HepG2 (cell line): ENCODE measurements at regions not wholly inside any gene's neighbourhood (a gene's known extent, or its start where the extent isn't known, plus 50 kb on each side); places are given as distances from the start of the nearest gene placed in this dataset.

ENCODE experiments used
- ATAC-seq: fragments of 200-7000 bp; cut with Tn5 transposase; 3 replicates; pipeline ENCODE4 v1.9.1; 2020; ENCODE audit warnings: mild to moderate bottlenecking, moderate library complexity
- BruUV-seq: library from RNA; stranded (reverse); fragments of 400-500 nt; replicated peaks from 2 replicates; lab custom pipeline; 2021; lab: Mats Ljungman, UMichigan
- CTCF ChIA-PET: fragments of 300-600 bp; formaldehyde crosslinking; extraction: SDS; loops from one replicate; lab custom pipeline; 2021; ENCODE audit warnings: low total read pairs, inconsistent platforms, low intra/inter-chr PET ratio; lab: Yijun Ruan, JAX
- POLR2A ChIA-PET: fragments of 350-600 bp; sonication (Branson Sonifier 250); formaldehyde crosslinking; loops from one replicate; lab custom pipeline; 2020; ENCODE audit warnings: antibody characterized with exemption, inconsistent platforms; lab: Yijun Ruan, JAX
- DNase-seq: peaks from one replicate; pipeline ENCODE4 v3.0.0-alpha.2; 2015; ENCODE audit warnings: low spot score
- FAIRE-seq: peaks from 3 replicates; lab custom pipeline; 2011; peaks lifted over from hg19 to GRCh38; lab: Jason Lieb, UNC
- H2AFZ ChIP-seq: one replicate; pipeline ENCODE4 v1.6.1; 2011; ENCODE audit warnings: low read length, inconsistent platforms
- H3K27ac ChIP-seq: fragments of 300-600 bp; 3 replicates; pipeline ENCODE4 v1.8.0; 2011; ENCODE audit warnings: mixed run types, mild to moderate bottlenecking, mixed read lengths, low read length, inconsistent platforms; ENCODE audit not compliant: insufficient read depth; ENCODE audit errors: extremely low read length
- H3K27me3 ChIP-seq, 2 experiments: fragments of 200-600 bp in 1 of 2; 2 replicates in 1 of 2; 3 replicates in 1 of 2; pipeline versions ENCODE4 v1.6.0 to v1.8.0; 2011; ENCODE audit warnings: low read length in 2 of 2, mild to moderate bottlenecking in 2 of 2, moderate library complexity in 2 of 2, inconsistent platforms in 1 of 2; ENCODE audit not compliant: insufficient read depth in 2 of 2, control insufficient read depth in 1 of 2
- H3K36me3 ChIP-seq, 2 experiments: fragments of 200-600 bp in 1 of 2; replicated peaks in 1 of 2; 2 replicates in 1 of 2; 3 replicates in 1 of 2; pipeline versions ENCODE4 v1.5.1 to v1.8.0; 2011; ENCODE audit warnings: low read length in 2 of 2, inconsistent platforms in 1 of 2; ENCODE audit not compliant: insufficient read depth in 2 of 2, control insufficient read depth in 1 of 2
- H3K4me1 ChIP-seq: 2 replicates; pipeline ENCODE4 v1.5.1; 2012; ENCODE audit warnings: low read length, inconsistent platforms; ENCODE audit not compliant: insufficient read depth
- H3K4me2 ChIP-seq: 2 replicates; pipeline ENCODE4 v1.6.0; 2011; ENCODE audit warnings: low read depth, low read length, inconsistent platforms
- H3K4me3 ChIP-seq, 3 experiments: fragments of 200-600 bp in 1 of 3; sonication (generic), shearing (Covaris generic) in 1 of 3; replicated peaks in 1 of 3; 2 replicates each; pipeline ENCODE4 v1.5.1; 2011 to 2016; ENCODE audit warnings: low read length in 3 of 3, inconsistent platforms in 2 of 3, low read depth in 2 of 3, mild to moderate bottlenecking in 2 of 3, control low read depth in 1 of 3, mixed read lengths in 1 of 3; ENCODE audit not compliant: insufficient read depth in 1 of 3
- H3K79me2 ChIP-seq: one replicate; pipeline ENCODE4 v1.6.1; 2011; ENCODE audit warnings: low read length, inconsistent platforms; ENCODE audit not compliant: insufficient read depth
- H3K9ac ChIP-seq: 2 replicates; pipeline ENCODE4 v1.6.0; 2011; ENCODE audit warnings: mild to moderate bottlenecking, low read depth, low read length, inconsistent platforms; ENCODE audit not compliant: insufficient read depth
- H3K9me3 ChIP-seq: 2 replicates; pipeline ENCODE4 v1.5.1; 2012; ENCODE audit warnings: mild to moderate bottlenecking, low read length
- H4K20me1 ChIP-seq: 2 replicates; pipeline ENCODE4 v1.6.0; 2011; ENCODE audit warnings: inconsistent platforms, mild to moderate bottlenecking, low read length, moderate library complexity; ENCODE audit not compliant: insufficient read depth
- CBX2 ChIP-seq, 2 experiments: fragments of 200-600 bp in 1 of 2; sonication (generic); formaldehyde crosslinking in 1 of 2; IDR thresholded peaks; 2 replicates each; pipeline versions ENCODE4 v1.7.0 to v1.8.1; 2018 to 2022; ENCODE audit warnings: low read depth in 2 of 2, low read length in 1 of 2, mild to moderate bottlenecking in 1 of 2, missing genetic modification reagents in 1 of 2
- ETV5 ChIP-seq: IDR thresholded peaks from 2 replicates; pipeline ENCODE4 v1.6.1; 2018; ENCODE audit warnings: missing biosample characterization, missing genetic modification reagents, inconsistent platforms, borderline replicate concordance
- FOXC1 ChIP-seq: sonication (generic); formaldehyde crosslinking; IDR thresholded peaks from 2 replicates; pipeline ENCODE4 v1.8.0; 2022; ENCODE audit warnings: mild to moderate bottlenecking, missing genetic modification reagents, borderline replicate concordance
- IRF2 ChIP-seq: IDR thresholded peaks from 2 replicates; pipeline ENCODE4 v1.6.1; 2018; ENCODE audit warnings: missing genetic modification reagents, missing compliant biosample characterization
- KAT2B ChIP-seq: fragments of 150-350 bp; IDR thresholded peaks from 2 replicates; pipeline ENCODE4 v1.6.1; 2014; ENCODE audit warnings: low read depth, low read length, borderline replicate concordance
- TP53 ChIP-seq: sonication (generic); formaldehyde crosslinking; conservative IDR thresholded peaks from 2 replicates; pipeline ENCODE4 v1.4.0; 2020; ENCODE audit warnings: missing genetic modification reagents
- ZMYM2 ChIP-seq: sonication (generic); formaldehyde crosslinking; IDR thresholded peaks from 2 replicates; pipeline ENCODE4 v1.8.0; 2022; ENCODE audit warnings: mild to moderate bottlenecking, missing genetic modification reagents
- ZNF30 ChIP-seq: sonication (generic); formaldehyde crosslinking; IDR thresholded peaks from 2 replicates; pipeline ENCODE4 v1.5.0; 2020; ENCODE audit warnings: mild to moderate bottlenecking, missing genetic modification reagents
- ZNF333 ChIP-seq: sonication (generic); formaldehyde crosslinking; IDR thresholded peaks from 2 replicates; pipeline ENCODE4 v1.4.0; 2020; ENCODE audit warnings: mild to moderate bottlenecking, missing genetic modification reagents, borderline replicate concordance
- ZNF33A ChIP-seq: sonication (generic); formaldehyde crosslinking; IDR thresholded peaks from 2 replicates; pipeline ENCODE4 v1.5.1; 2020; ENCODE audit warnings: missing genetic modification reagents, mild to moderate bottlenecking, moderate library complexity, borderline replicate concordance
- ZNF484 ChIP-seq: sonication (generic); formaldehyde crosslinking; IDR thresholded peaks from 2 replicates; pipeline ENCODE4 v1.5.1; 2020; ENCODE audit warnings: mild to moderate bottlenecking, low read depth, missing genetic modification reagents, borderline replicate concordance
- ZNF550 ChIP-seq: sonication (generic); formaldehyde crosslinking; IDR thresholded peaks from 2 replicates; pipeline ENCODE4 v1.4.0; 2020; ENCODE audit warnings: mild to moderate bottlenecking, missing genetic modification reagents, borderline replicate concordance
- ZNF788 ChIP-seq: sonication (generic); formaldehyde crosslinking; IDR thresholded peaks from 2 replicates; pipeline ENCODE4 v1.5.0; 2020; ENCODE audit warnings: mild to moderate bottlenecking, missing genetic modification reagents, borderline replicate concordance
- ZNF790 ChIP-seq: sonication (generic); formaldehyde crosslinking; IDR thresholded peaks from 2 replicates; pipeline ENCODE4 v1.8.0; 2022; ENCODE audit warnings: missing genetic modification reagents, mild to moderate bottlenecking, borderline replicate concordance
- ZNF792 ChIP-seq: IDR thresholded peaks from 2 replicates; pipeline ENCODE4 v1.6.1; 2016
- WGBS: methylation state at CpG from one replicate; pipeline ENCODE4 v1.1.6; 2017; ENCODE audit warnings: low lambda C conversion rate; 5-methylcytosine and 5-hydroxymethylcytosine counted together
- in situ Hi-C: cut with HindIII; loops from 2 replicates; pipeline ENCODE4 v1.10.0; 2017; ENCODE audit warnings: low pct_unique_long_range_greater_than_20kb; ENCODE audit not compliant: extremely low pct_ligation_motif_present
- intact Hi-C: fragments of 100-400 bp; cut with micrococcal nuclease; formaldehyde crosslinking; loops from one replicate; pipeline ENCODE4 v1.10.0; 2022; ENCODE audit not compliant: unreplicated experiment
- TF ChIP-seq, protein P1 (sequence below): sonication (generic); formaldehyde crosslinking; IDR thresholded peaks from 2 replicates; pipeline ENCODE4 v1.4.0; 2020; ENCODE audit warnings: missing genetic modification reagents
- TF ChIP-seq, protein P2 (sequence below): sonication (generic); formaldehyde crosslinking; IDR thresholded peaks from 2 replicates; pipeline ENCODE4 v1.4.0; 2020; ENCODE audit warnings: missing genetic modification reagents

DNA sequence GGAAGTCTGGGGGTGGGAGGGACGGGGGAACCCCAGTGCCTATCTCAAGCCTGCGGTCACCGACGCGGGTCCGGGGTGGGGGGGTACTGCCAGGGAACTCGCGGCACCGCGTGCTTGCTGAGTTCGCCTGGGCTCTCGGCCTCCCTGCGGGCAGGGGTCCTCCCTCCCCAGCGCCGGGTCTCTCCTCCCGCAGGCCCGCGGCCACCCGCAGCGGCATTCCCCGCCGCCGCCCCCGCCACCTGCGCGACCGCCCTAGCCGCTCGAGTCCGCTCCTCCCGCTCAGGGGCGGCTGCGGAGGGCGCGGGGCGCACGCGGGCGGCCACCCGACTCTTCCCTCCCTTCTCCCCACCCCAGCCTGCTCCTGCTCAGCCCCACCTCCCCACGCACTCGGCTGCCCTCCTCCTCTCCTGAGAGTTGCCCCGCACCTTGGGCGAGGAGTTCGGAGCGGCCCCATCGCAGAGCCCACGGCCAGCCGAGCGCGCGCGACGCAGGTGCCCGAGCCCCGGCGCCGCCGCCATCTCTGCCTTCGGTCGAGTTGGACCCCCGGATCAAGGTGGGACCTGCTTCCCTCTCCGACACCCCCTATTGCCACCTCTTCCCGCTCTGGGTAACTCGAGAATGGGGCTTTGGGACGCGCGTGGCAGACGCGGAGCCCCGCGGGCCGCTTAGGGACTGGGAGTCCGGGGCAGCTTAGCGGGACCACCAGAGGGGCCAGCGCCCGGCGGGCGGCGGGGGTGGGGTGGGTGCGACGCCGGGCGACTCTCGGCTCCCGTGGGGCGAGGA, 105.0 kb downstream of the LEPR start (continued):
- no peak for TF ChIP-seq FOXC1 (CRISPR knock-in tag)
- no peak for TF ChIP-seq ZNF333 (CRISPR knock-in tag)

DNA sequence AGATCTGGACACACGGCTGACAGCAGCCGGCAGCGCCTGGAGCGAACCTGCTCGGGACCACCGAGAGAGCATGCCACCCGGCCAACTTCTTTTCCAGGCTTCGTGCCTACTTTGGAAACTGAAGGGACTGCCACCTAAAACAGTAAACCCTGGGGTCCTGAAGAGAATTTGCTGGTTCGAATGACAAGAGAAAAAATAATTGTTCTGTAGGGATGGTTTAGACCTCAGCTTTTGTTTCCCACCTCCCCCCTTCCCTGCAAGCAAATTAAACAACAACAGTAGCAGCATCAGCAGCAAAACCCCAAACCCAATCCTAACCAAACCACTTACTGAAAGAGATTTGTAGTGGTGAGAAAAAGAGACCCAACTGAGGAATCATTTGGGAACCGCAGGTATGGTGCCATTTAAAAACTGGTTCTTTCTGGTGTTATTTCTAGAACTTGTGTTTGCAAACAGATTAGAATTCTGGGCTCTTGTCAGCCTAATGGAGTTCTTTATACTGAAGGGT, 105.6 kb downstream of the LEPR start:
- CTCF ChIA-PET: no interaction called here
- TF ChIP-seq, protein P1, sequence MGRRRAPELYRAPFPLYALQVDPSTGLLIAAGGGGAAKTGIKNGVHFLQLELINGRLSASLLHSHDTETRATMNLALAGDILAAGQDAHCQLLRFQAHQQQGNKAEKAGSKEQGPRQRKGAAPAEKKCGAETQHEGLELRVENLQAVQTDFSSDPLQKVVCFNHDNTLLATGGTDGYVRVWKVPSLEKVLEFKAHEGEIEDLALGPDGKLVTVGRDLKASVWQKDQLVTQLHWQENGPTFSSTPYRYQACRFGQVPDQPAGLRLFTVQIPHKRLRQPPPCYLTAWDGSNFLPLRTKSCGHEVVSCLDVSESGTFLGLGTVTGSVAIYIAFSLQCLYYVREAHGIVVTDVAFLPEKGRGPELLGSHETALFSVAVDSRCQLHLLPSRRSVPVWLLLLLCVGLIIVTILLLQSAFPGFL (CRISPR knock-in tag): no peak
- no peak for TF ChIP-seq ZNF550 (CRISPR knock-in tag)
- no peak for TF ChIP-seq IRF2 (CRISPR knock-in tag)
- TF ChIP-seq ZNF788: no peak
- no peak for TF ChIP-seq ZNF30 (CRISPR knock-in tag)
- no peak for TF ChIP-seq TP53 (CRISPR knock-in tag)
- TF ChIP-seq KAT2B: no peak
- TF ChIP-seq ZNF33A (CRISPR knock-in tag): no peak
- no peak for TF ChIP-seq ZNF790 (CRISPR knock-in tag)
- TF ChIP-seq ZNF484: no peak
- no peak for TF ChIP-seq ZNF792 (CRISPR knock-in tag)
- TF ChIP-seq CBX2 (IDR thresholded peaks at IDR 0.05; ENCODE audit: low read depth, low read length): no peak
- no peak; the same call in 1 of the 2 replicates for TF ChIP-seq CBX2 (CRISPR knock-in tag; IDR thresholded peaks at IDR 0.05; ENCODE audit: low read depth)
- TF ChIP-seq ZMYM2 (CRISPR knock-in tag): no peak
- TF ChIP-seq, protein P2, sequence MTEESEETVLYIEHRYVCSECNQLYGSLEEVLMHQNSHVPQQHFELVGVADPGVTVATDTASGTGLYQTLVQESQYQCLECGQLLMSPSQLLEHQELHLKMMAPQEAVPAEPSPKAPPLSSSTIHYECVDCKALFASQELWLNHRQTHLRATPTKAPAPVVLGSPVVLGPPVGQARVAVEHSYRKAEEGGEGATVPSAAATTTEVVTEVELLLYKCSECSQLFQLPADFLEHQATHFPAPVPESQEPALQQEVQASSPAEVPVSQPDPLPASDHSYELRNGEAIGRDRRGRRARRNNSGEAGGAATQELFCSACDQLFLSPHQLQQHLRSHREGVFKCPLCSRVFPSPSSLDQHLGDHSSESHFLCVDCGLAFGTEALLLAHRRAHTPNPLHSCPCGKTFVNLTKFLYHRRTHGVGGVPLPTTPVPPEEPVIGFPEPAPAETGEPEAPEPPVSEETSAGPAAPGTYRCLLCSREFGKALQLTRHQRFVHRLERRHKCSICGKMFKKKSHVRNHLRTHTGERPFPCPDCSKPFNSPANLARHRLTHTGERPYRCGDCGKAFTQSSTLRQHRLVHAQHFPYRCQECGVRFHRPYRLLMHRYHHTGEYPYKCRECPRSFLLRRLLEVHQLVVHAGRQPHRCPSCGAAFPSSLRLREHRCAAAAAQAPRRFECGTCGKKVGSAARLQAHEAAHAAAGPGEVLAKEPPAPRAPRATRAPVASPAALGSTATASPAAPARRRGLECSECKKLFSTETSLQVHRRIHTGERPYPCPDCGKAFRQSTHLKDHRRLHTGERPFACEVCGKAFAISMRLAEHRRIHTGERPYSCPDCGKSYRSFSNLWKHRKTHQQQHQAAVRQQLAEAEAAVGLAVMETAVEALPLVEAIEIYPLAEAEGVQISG (CRISPR knock-in tag): no peak
- no peak for TF ChIP-seq ETV5 (CRISPR knock-in tag)

More for the DNA sequence above, 105.6 kb downstream of the LEPR start:
- Histone ChIP-seq H3K27ac (no peak overlapping the region), H3K9me3 (no peaks in the 10 kb centered on the region), H3K36me3 (no peaks in the 10 kb centered on the region), H3K27me3 (peaks cover 3 to 39% of the 10 kb centered on the region in 2 experiments), H3K4me2 (peak overlapping the region; percentile 68), H2AFZ (no peak overlapping the region), H3K4me3 (peak overlapping the region; percentile 30 to 62 (median 53); a peak in 5 of 6 replicates), H3K79me2 (no peaks in the 10 kb centered on the region), H3K4me1 (0 out of 2 replicates have a peak, but pooled peaks cover 4% of the 10 kb centered on the region), H3K9ac (peak overlapping the region; percentile 29; the same call in 1 of the 2 replicates), H4K20me1 (no peaks in the 10 kb centered on the region)
- intact Hi-C loops (no loop called here), in situ Hi-C loops (no loop called here)
- BruUV-seq: no TSS peak
- FAIRE-seq: no peak
- ATAC-seq: no peak; the same call in 2 of the 3 replicates
- POLR2A ChIA-PET: no interaction called here
- no peak for DNase-seq
- 9% methylated on average over 10 of the region's 10 CpGs for WGBS
